ENCODE measurements at regions not wholly inside any gene's neighbourhood (a gene's known extent, or its start where the extent isn't known, plus 50 kb on each side); places are given as distances from the start of the nearest gene placed in this dataset.

- TF ChIP-seq CTCF (IDR thresholded peaks at IDR 0.05; ENCODE audit: insufficient read depth, low read length, poor library complexity, severe bottlenecking) (no peak), EZH2phosphoT487 (conservative IDR thresholded peaks at IDR 0.05; ENCODE audit: low read length) (no peak)
These were observed 279.4 kb upstream of the WWC1 start for GRCh38 chr5:168012006-168012405.

Data from SU-DHL-6 (cell line).